ENCODE measurements at regions not wholly inside any gene's neighbourhood (a gene's known extent, or its start where the extent isn't known, plus 50 kb on each side); places are given as distances from the start of the nearest gene placed in this dataset.
A peak's percentile ranks its signal among the peaks of the same experiment; 100 is the strongest.

DNA sequence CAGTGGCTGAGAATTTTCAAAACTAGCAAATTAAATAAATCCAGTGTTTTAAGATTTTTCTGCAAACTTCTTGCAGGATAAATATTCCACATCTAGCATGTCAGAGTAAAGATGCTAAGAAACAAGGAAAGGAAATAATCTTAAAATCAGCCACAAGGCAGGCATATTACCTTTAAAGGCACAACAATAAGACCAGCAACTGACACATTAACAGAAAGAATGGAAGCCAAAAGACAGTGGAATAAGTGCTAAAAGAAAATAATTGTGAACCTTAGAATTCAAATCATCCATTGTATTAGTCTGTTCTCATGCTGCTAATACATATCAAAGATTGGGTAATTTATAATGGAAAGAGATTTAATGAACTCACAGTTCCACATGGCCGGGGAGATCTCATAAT is 132.4 kb downstream of the FAR1 start:
- TF ChIP-seq, protein P1, sequence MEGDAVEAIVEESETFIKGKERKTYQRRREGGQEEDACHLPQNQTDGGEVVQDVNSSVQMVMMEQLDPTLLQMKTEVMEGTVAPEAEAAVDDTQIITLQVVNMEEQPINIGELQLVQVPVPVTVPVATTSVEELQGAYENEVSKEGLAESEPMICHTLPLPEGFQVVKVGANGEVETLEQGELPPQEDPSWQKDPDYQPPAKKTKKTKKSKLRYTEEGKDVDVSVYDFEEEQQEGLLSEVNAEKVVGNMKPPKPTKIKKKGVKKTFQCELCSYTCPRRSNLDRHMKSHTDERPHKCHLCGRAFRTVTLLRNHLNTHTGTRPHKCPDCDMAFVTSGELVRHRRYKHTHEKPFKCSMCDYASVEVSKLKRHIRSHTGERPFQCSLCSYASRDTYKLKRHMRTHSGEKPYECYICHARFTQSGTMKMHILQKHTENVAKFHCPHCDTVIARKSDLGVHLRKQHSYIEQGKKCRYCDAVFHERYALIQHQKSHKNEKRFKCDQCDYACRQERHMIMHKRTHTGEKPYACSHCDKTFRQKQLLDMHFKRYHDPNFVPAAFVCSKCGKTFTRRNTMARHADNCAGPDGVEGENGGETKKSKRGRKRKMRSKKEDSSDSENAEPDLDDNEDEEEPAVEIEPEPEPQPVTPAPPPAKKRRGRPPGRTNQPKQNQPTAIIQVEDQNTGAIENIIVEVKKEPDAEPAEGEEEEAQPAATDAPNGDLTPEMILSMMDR (IDR thresholded peaks at IDR 0.05): no peak
- no peak for TF ChIP-seq EP300 (IDR thresholded peaks at IDR 0.05)
- no peak for TF ChIP-seq POLR2A (IDR thresholded peaks at IDR 0.05; ENCODE audit: low read depth)
- no peak for TF ChIP-seq POLR2AphosphoS5 (IDR thresholded peaks at IDR 0.05)
- intact Hi-C loops (cut with DNase I): no loop called here

DNA sequence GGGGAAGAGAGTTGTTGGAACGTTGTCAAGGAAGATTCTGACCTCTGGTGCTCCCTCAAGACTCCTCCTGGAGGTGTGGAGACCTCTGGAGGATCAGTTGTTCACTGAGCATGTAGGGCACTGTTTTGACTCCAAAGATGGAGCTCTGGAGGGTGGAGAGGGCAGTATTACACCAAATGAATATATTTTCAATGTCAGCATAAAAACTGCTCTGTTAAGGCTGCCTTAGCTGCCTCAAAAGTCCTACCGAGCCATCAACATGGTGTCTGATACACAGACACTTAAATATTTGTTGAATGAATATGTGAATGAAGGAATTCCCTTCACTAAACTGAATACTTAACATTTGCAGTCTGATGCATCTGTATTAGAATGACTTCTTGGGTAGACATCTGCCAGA is 144.2 kb upstream of the SPON1 start:
- intact Hi-C loops (cut with DNase I): no loop called here
- WGBS: 70% methylated on average over 2 of the region's 2 CpGs

More for the DNA sequence above, 132.4 kb downstream of the FAR1 start:
- Histone ChIP-seq H3K36me3 (no peaks in the 10 kb centered on the region), H3K27me3 (no peaks in the 10 kb centered on the region), H3K4me1 (no peaks in the 10 kb centered on the region), H3K27ac (replicated peaks in 1 of 4) (no peak overlapping the region), H3K9me3 (peaks cover 0 to 24% (median 13%) of the 10 kb centered on the region in 4 donors), H3K4me3 (no peak overlapping the region)
- DNase-seq (ENCODE audit: extremely low spot score): no peak
- WGBS: 78% methylated on average over 1 of the region's 1 CpG

DNA sequence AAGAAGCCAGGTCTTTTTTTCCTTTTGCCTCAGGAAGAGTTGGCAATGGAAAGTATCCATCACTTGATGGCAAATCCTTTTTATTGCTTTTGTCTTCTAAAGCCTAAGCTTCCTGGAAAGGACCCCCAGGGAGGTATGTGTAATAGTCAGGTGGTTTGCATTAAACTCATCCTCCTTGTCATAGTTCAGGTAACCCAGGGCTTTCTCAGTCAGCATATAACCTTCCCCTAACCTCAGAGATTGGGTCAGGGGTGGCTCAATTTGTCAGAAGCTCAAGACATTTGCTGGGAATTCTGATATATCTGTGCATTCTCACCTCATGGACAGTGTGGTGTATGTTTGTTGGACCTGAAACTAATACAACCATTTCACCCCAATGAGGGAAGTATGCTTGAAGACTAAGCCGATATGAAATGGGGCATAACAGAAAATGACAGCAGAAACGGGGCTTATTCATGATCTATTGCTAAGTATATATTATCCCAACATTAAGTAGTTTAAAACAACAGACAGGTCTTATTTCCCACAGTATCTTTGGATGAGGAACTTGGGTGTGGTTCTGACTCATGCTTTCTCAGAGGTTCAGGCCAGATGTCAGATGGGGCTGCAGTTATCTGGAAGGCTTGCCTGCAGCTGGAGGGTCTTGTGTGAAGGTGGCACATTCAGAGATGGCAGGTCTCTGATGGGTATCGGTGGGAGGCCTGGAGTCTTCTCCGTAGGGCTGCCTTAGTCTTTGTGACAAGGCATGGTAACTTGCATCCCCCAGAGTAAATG is 135.8 kb upstream of the SPON1 start:
- no peak overlapping the region for H3K4me3 ChIP-seq
- no peaks in the 10 kb centered on the region for H3K4me1 ChIP-seq
- WGBS: 72% methylated on average over 4 of the region's 4 CpGs
- no peak overlapping the region for H3K27ac ChIP-seq (replicated peaks in 1 of 4)
- no peaks in the 10 kb centered on the region for H3K27me3 ChIP-seq
- no peaks in the 10 kb centered on the region for H3K9me3 ChIP-seq
- H3K36me3 ChIP-seq: no peaks in the 10 kb centered on the region
- DNase-seq (ENCODE audit: extremely low spot score): peak; percentile 77
- intact Hi-C loops (cut with DNase I): no loop called here
- TF ChIP-seq POLR2AphosphoS5 (IDR thresholded peaks at IDR 0.05) (no peak), EP300 (IDR thresholded peaks at IDR 0.05) (no peak), POLR2A (IDR thresholded peaks at IDR 0.05; ENCODE audit: low read depth) (no peak)
- TF ChIP-seq, protein P1 (IDR thresholded peaks at IDR 0.05): no peak

More for the DNA sequence above, 144.2 kb upstream of the SPON1 start:
- no peaks in the 10 kb centered on the region for H3K36me3 ChIP-seq
- H3K27ac ChIP-seq (replicated peaks in 1 of 4): no peak overlapping the region
- no peak overlapping the region for H3K4me3 ChIP-seq
- DNase-seq (ENCODE audit: extremely low spot score): no peak
- no peaks in the 10 kb centered on the region for H3K27me3 ChIP-seq
- H3K9me3 ChIP-seq: no peaks in the 10 kb centered on the region
- TF ChIP-seq EP300 (IDR thresholded peaks at IDR 0.05) (no peak), POLR2AphosphoS5 (IDR thresholded peaks at IDR 0.05) (no peak), POLR2A (IDR thresholded peaks at IDR 0.05; ENCODE audit: low read depth) (no peak)
- TF ChIP-seq, protein P1 (IDR thresholded peaks at IDR 0.05): no peak
- H3K4me1 ChIP-seq: no peaks in the 10 kb centered on the region

DNA sequence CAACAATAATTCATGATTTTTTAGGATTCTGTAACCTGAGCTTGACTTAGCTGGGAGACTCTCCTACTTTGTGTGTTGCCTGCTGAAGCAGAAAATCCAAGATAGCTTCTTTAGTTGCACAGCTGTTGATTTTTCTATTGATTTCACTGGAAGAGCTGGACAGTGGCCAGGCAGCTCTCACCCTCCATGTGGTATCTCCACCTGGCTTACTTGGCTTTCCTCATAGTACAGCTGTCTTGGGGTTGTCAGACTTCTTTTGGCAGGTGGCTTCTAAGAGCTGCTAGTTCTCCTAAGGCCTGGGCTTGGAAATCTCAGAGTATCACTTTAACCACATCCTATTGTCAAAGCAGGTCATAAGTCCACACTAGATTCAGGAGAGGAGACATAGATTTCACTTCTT is 130.8 kb upstream of the SPON1 start:
- H3K4me1 ChIP-seq: no peaks in the 10 kb centered on the region
- DNase-seq (ENCODE audit: extremely low spot score): peak; percentile 75
- H3K9me3 ChIP-seq: no peaks in the 10 kb centered on the region
- no peak overlapping the region for H3K27ac ChIP-seq (replicated peaks in 1 of 4)
- TF ChIP-seq, protein P1 (IDR thresholded peaks at IDR 0.05): no peak
- TF ChIP-seq POLR2AphosphoS5 (IDR thresholded peaks at IDR 0.05) (no peak), EP300 (IDR thresholded peaks at IDR 0.05) (no peak), POLR2A (IDR thresholded peaks at IDR 0.05; ENCODE audit: low read depth) (no peak)
- H3K4me3 ChIP-seq: no peak overlapping the region
- H3K36me3 ChIP-seq: no peaks in the 10 kb centered on the region
- H3K27me3 ChIP-seq: no peaks in the 10 kb centered on the region
- intact Hi-C loops (cut with DNase I): no loop called here

DNA sequence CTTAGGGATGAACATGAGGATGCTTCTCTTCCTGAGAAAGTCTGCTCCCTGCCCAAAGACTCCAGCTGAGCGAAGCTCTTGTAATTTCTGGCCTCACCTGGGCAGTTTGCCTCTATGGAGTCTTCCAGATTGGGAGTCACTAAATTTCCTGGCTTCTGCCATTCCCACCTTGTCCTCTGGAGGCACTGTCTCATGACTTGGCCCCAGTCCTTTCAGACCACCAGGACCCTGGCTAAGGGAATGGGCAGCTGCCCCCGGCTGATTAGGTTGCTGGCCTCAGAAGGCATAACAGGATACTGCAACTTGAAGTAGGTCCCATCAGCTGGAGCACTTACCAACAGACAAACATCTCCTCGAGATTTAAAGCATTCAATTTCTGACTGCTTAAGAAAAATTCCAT is 128.1 kb upstream of the SPON1 start:
- 67% methylated on average over 3 of the region's 3 CpGs for WGBS
- Histone ChIP-seq H3K9me3 (no peaks in the 10 kb centered on the region), H3K4me1 (no peaks in the 10 kb centered on the region), H3K36me3 (no peaks in the 10 kb centered on the region), H3K27ac (replicated peaks in 1 of 4) (no peak overlapping the region), H3K4me3 (no peak overlapping the region), H3K27me3 (no peaks in the 10 kb centered on the region)
- intact Hi-C loops (cut with DNase I): no loop called here
- DNase-seq (ENCODE audit: extremely low spot score): no peak
- TF ChIP-seq EP300 (IDR thresholded peaks at IDR 0.05) (no peak), POLR2AphosphoS5 (IDR thresholded peaks at IDR 0.05) (no peak), POLR2A (IDR thresholded peaks at IDR 0.05; ENCODE audit: low read depth) (no peak)
- TF ChIP-seq, protein P1 (IDR thresholded peaks at IDR 0.05): no peak
